ENCODE measurements at regions not wholly inside any gene's neighbourhood (a gene's known extent, or its start where the extent isn't known, plus 50 kb on each side); places are given as distances from the start of the nearest gene placed in this dataset.

- DNase-seq, result no peak
Measured at GRCh38 chr15:46567968-46568367, 933.1 kb downstream of the SQOR start.

GRCh38 chr15:46569781-46570180 lies 935.0 kb downstream of the SQOR start:
- no peak for DNase-seq

- DNase-seq, result no peak
Measured at GRCh38 chr15:46576646-46577395, 942.0 kb downstream of the SQOR start.

GRCh38 chr15:46577767-46578166 lies 942.9 kb downstream of the SQOR start:
- DNase-seq, result no peak

- DNase-seq, result no peak
Measured at GRCh38 chr15:46580487-46580886, 945.7 kb downstream of the SQOR start.

GRCh38 chr15:46580924-46581323 lies 946.1 kb downstream of the SQOR start:
- DNase-seq, result no peak

- no peak for DNase-seq
Measured at GRCh38 chr15:46589088-46589487, 954.3 kb downstream of the SQOR start.

- no peak for DNase-seq
Measured at GRCh38 chr15:46591462-46591861, 956.6 kb downstream of the SQOR start.

- DNase-seq, result no peak
Measured at GRCh38 chr15:46595016-46595415, 960.2 kb downstream of the SQOR start.

- no peak for DNase-seq
Measured at GRCh38 chr15:46607077-46607476, 972.2 kb downstream of the SQOR start.

- DNase-seq, result no peak
Measured at GRCh38 chr15:46616033-46616432, 981.2 kb downstream of the SQOR start.

GRCh38 chr15:46617507-46617906 lies 982.7 kb downstream of the SQOR start:
- DNase-seq, result no peak

GRCh38 chr15:46618984-46619383 lies 984.2 kb downstream of the SQOR start:
- no peak for DNase-seq

- DNase-seq, result no peak
Measured at GRCh38 chr15:46620392-46621013, 985.7 kb downstream of the SQOR start.

- DNase-seq, result no peak
Measured at GRCh38 chr15:46622851-46623250, 988.0 kb downstream of the SQOR start.

GRCh38 chr15:46636206-46636605 lies 1001.4 kb downstream of the SQOR start:
- DNase-seq, result no peak

GRCh38 chr15:46644501-46645481 lies 1010.0 kb downstream of the SQOR start:
- DNase-seq, result no peak

- no peak for DNase-seq
Measured at GRCh38 chr15:46646490-46646889, 1011.7 kb downstream of the SQOR start.

GRCh38 chr15:46647046-46647445 lies 1012.2 kb downstream of the SQOR start:
- DNase-seq, result no peak

GRCh38 chr15:46652266-46652665 lies 1017.4 kb downstream of the SQOR start:
- no peak for DNase-seq

GRCh38 chr15:46654993-46655392 lies 1020.2 kb downstream of the SQOR start:
- DNase-seq, result no peak

GRCh38 chr15:46660096-46660842 lies 1025.4 kb downstream of the SQOR start:
- no peak for DNase-seq

GRCh38 chr15:46670258-46670657 lies 1035.4 kb downstream of the SQOR start:
- no peak for DNase-seq
